ENCODE measurements at regions not wholly inside any gene's neighbourhood (a gene's known extent, or its start where the extent isn't known, plus 50 kb on each side); places are given as distances from the start of the nearest gene placed in this dataset.

GRCh38 chr12:132427174-132427768 lies 62.7 kb upstream of the FBRSL1 start:
- no peak for TF ChIP-seq CTCF (conservative IDR thresholded peaks at IDR 0.05)
- TF ChIP-seq EZH2 (IDR thresholded peaks at IDR 0.05; ENCODE audit: low read depth): no peak
